SIG-M5 treated with dmso at 0.1 percent for 504 hours (cell line): ENCODE measurements at regions not wholly inside any gene's neighbourhood (a gene's known extent, or its start where the extent isn't known, plus 50 kb on each side); places are given as distances from the start of the nearest gene placed in this dataset.
"Not testable (repeated sequence)": the region's sequence is repeated elsewhere in the genome, so short reads cannot be mapped to it uniquely, and the experiment has no call there.

ENCODE experiments used
- DNase-seq: peaks from one replicate; lab custom pipeline; 2025; ENCODE audit not compliant: unreplicated experiment; lab: John Stamatoyannopoulos, UW

GRCh38 chr3:137111497-137111896 lies 153.7 kb downstream of the IL20RB start:
- no peak for DNase-seq

GRCh38 chr3:137116619-137117018 lies 158.8 kb downstream of the IL20RB start:
- DNase-seq, result no peak

- peak; percentile 66 for DNase-seq
Measured at GRCh38 chr3:137121704-137122314, 164.0 kb downstream of the IL20RB start.

GRCh38 chr3:137131081-137131480 lies 173.3 kb downstream of the IL20RB start:
- DNase-seq, result no peak

- no peak for DNase-seq
Measured at GRCh38 chr3:137134431-137134830, 176.6 kb downstream of the IL20RB start.

- no peak for DNase-seq
Measured at GRCh38 chr3:137148406-137148805, 190.6 kb downstream of the IL20RB start.

GRCh38 chr3:137148917-137149316 lies 191.1 kb downstream of the IL20RB start:
- no peak for DNase-seq

GRCh38 chr3:137150825-137151224 lies 193.0 kb downstream of the IL20RB start:
- no peak for DNase-seq

- not testable (repeated sequence) for DNase-seq
Measured at GRCh38 chr3:137153046-137153445, 195.3 kb downstream of the IL20RB start.

GRCh38 chr3:137163241-137163871 lies 205.6 kb downstream of the IL20RB start:
- DNase-seq, result no peak

GRCh38 chr3:137163958-137164357 lies 206.2 kb downstream of the IL20RB start:
- no peak for DNase-seq

- no peak for DNase-seq
Measured at GRCh38 chr3:137165117-137165806, 207.5 kb downstream of the IL20RB start.

- no peak for DNase-seq
Measured at GRCh38 chr3:137171834-137172603, 214.2 kb downstream of the IL20RB start.

GRCh38 chr3:137172728-137173127 lies 214.9 kb downstream of the IL20RB start:
- no peak for DNase-seq

GRCh38 chr3:137174514-137174913 lies 216.7 kb downstream of the IL20RB start:
- no peak for DNase-seq

- no peak for DNase-seq
Measured at GRCh38 chr3:137180220-137180619, 222.4 kb downstream of the IL20RB start.

- DNase-seq, result no peak
Measured at GRCh38 chr3:137191133-137191923, 233.5 kb downstream of the IL20RB start.

- DNase-seq, result no peak
Measured at GRCh38 chr3:137191951-137192350, 234.2 kb downstream of the IL20RB start.

- DNase-seq, result no peak
Measured at GRCh38 chr3:137194301-137194700, 236.5 kb downstream of the IL20RB start.

GRCh38 chr3:137198374-137198773 lies 240.6 kb downstream of the IL20RB start:
- not testable (repeated sequence) for DNase-seq

GRCh38 chr3:137199678-137200077 lies 241.9 kb downstream of the IL20RB start:
- no peak for DNase-seq
